ENCODE measurements at regions not wholly inside any gene's neighbourhood (a gene's known extent, or its start where the extent isn't known, plus 50 kb on each side); places are given as distances from the start of the nearest gene placed in this dataset.

GRCh38 chr3:157614896-157615295 lies 111.7 kb upstream of the VEPH1 start:
- TF ChIP-seq EZH2 (IDR thresholded peaks at IDR 0.05; ENCODE audit: borderline replicate concordance, insufficient read depth, low read length, poor library complexity, severe bottlenecking), result no peak
- no peak for TF ChIP-seq EP300 (conservative IDR thresholded peaks at IDR 0.05; ENCODE audit: poor library complexity, severe bottlenecking)
- TF ChIP-seq RAD21 (conservative IDR thresholded peaks at IDR 0.05), result no peak
